ENCODE measurements at regions not wholly inside any gene's neighbourhood (a gene's known extent, or its start where the extent isn't known, plus 50 kb on each side); places are given as distances from the start of the nearest gene placed in this dataset.

DNA sequence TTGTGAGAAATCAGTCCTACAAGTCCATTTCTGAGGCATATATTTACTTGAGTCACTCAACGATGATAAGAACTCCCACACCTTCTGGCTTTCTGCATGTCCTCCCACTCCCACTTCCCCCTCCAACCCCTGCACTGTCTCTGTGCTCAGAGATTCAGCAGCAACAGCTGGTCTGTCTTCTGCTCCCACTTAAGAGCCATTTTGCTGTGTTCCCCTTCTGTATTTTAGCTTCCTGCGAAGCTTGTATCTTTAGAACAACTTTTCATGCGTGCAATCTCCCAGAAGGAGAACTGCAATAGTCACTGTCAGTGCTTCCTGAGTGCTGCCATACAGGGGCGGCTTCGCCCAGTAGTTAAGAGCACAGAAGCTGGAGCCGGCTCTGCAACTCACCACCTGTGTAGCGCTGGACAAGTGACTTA lies 90.0 kb upstream of the SPATA12 start:
- TF ChIP-seq CTCF (IDR thresholded peaks at IDR 0.05) (no peak), POLR2AphosphoS5 (IDR thresholded peaks at IDR 0.05; ENCODE audit: low read depth, low read length) (no peak)
- TF ChIP-seq, protein P1, sequence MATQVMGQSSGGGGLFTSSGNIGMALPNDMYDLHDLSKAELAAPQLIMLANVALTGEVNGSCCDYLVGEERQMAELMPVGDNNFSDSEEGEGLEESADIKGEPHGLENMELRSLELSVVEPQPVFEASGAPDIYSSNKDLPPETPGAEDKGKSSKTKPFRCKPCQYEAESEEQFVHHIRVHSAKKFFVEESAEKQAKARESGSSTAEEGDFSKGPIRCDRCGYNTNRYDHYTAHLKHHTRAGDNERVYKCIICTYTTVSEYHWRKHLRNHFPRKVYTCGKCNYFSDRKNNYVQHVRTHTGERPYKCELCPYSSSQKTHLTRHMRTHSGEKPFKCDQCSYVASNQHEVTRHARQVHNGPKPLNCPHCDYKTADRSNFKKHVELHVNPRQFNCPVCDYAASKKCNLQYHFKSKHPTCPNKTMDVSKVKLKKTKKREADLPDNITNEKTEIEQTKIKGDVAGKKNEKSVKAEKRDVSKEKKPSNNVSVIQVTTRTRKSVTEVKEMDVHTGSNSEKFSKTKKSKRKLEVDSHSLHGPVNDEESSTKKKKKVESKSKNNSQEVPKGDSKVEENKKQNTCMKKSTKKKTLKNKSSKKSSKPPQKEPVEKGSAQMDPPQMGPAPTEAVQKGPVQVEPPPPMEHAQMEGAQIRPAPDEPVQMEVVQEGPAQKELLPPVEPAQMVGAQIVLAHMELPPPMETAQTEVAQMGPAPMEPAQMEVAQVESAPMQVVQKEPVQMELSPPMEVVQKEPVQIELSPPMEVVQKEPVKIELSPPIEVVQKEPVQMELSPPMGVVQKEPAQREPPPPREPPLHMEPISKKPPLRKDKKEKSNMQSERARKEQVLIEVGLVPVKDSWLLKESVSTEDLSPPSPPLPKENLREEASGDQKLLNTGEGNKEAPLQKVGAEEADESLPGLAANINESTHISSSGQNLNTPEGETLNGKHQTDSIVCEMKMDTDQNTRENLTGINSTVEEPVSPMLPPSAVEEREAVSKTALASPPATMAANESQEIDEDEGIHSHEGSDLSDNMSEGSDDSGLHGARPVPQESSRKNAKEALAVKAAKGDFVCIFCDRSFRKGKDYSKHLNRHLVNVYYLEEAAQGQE (IDR thresholded peaks at IDR 0.05; ENCODE audit: insufficient read depth in 1 of 2, low read depth in 2 of 2, low read length in 1 of 2): no peak
